GM18498 (cell line): ENCODE measurements at regions not wholly inside any gene's neighbourhood (a gene's known extent, or its start where the extent isn't known, plus 50 kb on each side); places are given as distances from the start of the nearest gene placed in this dataset.
"Not testable (repeated sequence)": the region's sequence is repeated elsewhere in the genome, so short reads cannot be mapped to it uniquely, and the experiment has no call there.

Experiments used
- ATAC-seq: cut with Tn5 transposase; IDR thresholded peaks from one replicate; pipeline ENCODE4 v1.9.1; 2021; ENCODE audit warnings: mild to moderate bottlenecking, moderate library complexity; ENCODE audit not compliant: unreplicated experiment

DNA sequence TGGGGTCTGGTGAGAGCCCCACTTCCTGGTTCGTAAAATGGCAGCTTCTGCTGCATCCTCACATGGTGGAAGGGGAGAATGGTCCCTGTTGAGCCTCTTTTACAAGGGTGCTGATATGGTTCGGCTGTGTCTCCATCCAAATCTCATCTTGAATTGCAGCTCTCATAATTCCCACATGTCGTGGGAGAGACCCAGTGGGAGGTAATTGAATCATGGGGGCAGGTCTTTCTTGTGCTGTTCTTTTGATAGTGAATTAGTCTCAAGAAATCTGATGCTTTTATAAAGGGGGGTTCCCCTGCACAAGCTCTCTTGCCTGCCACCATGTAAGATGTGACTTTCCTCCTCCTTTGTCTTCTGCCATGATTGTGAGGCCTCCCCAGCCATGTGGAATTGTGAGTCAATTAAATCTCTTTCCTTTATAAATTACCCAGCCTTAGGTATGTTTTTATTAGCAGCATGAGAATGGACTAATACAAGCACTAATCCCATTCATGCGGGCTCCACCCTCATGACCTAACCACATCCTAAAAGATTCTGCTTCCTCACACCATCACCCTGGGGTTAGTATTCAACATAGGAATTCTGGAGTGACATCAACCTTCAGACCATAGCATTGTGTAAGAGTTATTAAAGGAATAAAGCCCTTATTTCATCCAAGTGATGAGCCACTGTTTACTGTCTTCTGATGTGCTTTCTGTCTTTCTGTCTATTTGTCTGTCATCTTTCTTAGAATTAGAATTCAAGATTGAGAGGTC is 159.0 kb upstream of the IRS2 start:
- no peak for ATAC-seq

DNA sequence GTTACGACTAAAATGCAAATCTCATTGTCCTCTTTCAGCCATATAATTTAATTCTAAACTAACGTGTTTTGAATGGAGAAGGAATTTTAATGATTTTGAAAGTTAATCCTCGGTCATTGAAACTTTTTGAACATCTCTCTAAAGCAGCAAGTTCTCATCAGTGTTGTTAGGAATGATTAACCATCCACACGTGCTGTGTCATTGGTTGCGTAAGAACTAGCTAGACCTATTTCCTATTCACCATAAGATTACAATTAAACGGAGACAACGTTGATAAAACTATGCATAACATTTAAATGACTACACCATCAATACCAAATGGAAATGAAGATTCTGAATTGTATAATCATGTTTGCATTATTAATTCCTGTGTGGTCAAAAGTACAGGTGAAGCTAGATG is 155.6 kb upstream of the IRS2 start:
- no peak for ATAC-seq

DNA sequence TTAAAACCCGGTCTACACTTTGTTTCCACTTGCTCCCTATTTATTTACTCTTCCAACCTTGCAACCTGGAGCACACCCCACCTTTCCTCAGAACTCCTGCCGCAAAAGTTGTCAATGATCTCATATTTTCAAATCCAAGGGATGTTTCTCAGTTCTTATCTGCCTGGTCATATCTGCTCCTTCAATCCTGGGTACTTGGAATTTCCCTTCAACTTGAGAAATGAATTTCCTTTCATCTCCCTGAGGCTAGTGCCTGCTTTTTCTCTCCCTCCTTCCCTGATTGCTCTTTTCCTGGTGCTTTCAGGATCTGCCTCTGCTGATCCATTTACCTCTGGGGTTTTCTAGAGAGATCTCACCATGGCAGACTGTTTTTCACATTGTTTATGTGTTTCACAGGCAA is 154.8 kb upstream of the IRS2 start:
- no peak for ATAC-seq

DNA sequence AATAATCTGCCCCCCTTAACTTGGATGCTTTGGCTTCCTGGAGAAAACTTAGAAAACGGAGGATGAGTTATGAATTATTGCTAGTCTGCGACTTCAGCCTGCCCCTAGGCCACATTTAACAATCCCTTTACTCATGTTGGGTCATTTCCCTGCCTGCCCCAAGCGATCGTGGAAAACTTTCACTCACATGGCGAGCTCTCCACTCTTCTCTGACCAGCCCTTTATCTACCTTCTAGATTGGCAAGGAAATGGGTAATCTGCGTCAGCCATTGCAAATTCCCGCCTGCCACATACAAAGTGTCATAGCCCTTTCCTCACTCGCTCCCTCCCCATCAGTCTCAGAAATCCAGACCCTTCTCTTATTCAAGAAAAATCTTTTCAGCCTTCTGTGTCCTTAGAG is 154.3 kb upstream of the IRS2 start:
- ATAC-seq, result no peak

DNA sequence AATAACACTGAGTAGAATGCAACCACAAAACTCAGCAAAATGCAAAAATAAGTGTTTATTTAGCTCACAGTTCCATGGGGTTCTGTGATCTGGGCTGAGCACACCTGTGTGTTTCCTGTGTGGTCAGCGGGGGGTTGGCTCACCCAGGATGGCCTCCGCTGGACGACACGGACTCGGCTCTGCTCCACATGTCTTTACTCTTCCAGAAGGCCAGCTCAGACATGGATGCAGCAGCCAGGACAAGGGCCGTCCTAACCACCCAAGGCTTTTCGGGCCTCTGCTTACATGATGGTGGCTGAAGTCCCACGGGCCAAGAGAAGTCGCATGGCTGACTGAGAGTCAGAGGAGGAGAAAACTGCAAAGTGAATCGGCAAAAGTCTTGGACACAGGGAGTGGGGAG is 153.5 kb upstream of the IRS2 start:
- ATAC-seq, result no peak

DNA sequence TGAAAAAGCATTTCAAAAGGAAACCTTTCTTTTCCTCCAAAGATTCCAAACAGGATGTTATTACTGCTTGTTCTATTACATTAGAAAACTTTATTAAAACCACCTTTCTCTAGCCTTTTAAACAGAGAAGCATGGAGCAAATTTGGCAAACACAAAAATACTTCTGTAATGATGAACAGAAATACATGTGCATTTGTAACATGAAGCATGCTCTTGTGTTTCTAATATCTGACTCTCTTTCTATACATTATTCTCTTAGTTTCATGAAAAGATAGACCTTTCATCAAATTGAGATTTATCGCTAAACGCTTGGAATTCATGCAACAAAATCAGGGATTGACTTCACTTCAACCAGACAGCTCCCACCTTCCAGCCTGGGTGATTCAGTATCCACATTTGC is 152.8 kb upstream of the IRS2 start:
- ATAC-seq, result no peak

DNA sequence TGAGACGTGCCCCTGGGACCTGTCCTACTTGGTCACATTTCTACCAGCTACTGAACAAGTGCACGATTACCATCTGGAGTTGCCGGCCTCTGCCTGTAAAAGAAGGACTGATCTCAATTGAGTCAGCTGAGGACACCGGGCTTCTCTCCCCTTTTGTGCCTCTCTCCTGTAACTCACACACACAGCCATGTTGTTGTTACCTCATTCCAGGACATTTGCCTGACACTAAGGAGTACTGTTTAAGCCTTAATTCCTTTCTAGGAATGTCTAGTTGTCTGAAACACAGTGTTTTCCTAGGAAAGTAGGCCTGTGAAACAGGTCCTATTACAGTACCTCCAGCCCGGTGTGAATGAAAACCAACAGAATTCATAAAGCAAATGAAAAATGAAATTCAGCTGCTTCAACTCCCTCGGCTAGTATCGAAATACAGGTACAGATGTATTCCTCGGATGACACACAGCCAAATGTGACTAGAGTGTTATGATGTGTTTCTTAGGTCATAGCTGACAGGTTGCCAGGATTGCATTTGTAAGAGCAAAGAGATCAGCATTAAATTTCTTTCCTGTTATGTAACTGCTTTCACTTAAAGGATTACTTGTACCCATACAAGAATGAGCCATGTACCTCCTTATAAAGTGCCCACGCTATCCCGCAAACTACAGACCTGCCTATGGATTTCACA is 152.0 kb upstream of the IRS2 start:
- no peak for ATAC-seq

DNA sequence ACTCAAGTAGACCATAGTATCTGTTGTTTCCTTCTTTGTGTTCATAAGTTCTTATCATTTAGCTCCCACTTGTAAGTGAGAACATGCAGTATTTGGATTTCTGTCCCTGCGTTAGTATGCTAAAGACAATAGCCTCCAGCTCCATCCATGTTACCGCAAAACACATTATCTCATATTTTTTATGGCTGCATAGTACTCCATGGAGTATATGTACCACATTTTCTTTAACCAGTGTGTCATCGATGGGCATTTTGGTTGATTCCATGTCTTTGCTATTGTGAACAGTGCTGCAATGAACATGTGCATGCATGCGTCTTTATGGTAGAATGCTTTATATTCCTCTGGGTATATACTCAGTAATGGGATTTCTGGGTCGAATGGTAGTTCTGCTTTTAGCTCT is 148.1 kb upstream of the IRS2 start:
- not testable (repeated sequence) for ATAC-seq

DNA sequence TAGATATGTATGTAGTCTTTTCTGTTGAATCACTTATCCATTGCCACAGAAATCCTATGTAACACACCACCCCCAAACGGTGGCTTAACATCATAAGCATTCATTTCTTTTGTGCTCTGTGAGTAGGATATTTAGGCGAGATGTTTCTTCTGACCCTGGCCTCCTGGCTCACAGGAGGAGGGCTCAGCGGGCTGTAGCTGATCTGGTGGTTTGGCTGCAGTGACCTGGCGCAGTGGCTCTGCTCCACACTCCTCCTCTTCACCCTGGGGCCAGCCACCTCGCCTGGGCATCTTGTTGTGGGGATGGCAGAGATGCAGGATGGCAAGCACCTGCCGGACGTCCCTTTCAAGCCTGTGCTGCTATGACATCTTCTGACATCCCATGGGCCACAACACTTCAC is 147.1 kb upstream of the IRS2 start:
- ATAC-seq, result no peak

DNA sequence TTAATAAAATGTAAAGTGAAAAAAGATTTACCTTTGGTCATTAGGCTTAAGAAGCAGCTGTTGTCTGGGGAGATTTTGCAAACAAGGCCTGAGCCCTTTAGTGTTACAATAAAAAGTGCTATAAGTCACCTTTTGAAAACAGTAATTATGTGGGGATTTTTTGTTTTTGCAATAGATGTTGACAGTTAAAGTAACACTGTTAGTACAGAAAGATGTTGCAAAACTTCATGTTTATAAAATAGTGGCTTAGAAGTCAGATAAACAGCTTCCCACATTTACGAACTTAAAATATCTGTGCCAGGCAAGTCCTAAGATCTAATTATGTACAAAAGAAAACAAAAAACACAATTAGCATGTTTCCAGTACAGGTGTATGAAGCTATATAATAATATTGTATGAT is 138.0 kb upstream of the IRS2 start:
- no peak for ATAC-seq

DNA sequence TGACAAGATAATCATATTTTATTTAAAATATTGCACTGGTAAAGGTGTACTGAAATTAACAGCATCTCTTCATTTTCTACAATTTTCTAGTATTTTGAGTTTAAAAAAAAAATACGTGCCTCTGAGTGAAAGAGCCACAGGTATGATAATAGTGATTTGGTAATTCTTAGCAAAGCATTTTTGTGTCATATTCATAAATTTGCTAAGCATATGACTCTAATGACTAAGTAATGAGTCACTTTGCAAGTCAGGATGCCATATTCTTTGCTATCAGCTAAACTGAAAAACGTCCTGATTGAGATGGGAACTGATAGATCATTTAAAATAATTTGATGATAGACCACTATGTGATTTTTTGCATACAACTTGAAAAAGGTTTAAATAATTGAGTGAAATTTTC is 136.1 kb upstream of the IRS2 start:
- no peak for ATAC-seq

DNA sequence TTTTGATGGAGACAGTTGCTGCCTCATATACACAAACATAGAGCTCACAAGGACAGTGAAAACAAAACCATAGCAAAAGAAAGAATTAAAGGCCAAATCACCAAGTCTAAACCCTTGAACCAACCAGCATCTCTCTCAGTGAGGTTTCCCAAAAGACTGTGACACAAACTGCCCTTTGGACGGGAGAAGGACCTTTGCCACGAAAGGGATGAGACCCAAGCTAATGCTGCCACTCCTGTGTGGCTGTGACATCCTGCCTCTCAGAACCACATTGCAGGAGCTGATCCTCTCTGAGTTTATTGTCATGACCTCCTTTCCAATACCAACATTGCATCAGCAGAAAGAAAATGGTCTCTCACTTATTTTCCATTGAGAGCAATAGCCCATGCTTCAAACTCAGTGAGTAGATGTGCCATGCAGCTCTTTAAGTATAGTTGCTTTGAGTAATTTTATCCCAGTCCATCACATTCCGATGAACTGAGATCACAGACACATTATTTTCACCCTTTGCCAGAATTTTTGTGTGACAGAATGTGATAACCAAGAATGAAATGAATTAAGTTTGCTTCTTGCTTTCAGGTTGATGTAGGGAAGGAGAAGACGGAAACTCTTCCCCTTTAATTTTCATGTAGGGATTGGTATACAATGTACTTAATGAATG is 133.5 kb upstream of the IRS2 start:
- ATAC-seq, result no peak

DNA sequence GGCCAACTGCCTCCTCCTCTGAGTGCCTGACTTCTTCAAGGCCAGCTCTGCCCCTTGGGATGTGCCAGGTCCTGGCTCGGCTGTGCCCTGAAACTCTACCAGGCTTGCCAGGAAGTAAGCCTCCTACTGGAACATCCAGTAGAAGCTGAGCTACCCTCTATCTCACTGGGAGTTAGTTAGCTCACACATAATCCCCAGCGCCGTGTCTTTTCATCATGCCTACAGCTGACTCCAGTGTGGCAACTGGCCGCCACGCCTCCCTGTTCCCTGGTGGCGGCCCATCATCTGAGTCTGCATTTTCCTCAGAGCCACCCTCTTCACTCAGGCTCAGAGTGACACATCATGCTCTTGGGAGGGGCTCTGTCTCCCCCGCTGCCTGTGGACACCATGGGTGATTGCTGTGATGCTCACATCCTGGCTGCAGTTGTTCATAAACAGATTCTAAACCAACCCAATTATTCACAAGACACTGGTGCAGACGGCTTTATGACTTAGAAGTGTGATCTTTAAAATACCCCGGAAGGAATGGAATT is 131.9 kb upstream of the IRS2 start:
- ATAC-seq, result no peak

DNA sequence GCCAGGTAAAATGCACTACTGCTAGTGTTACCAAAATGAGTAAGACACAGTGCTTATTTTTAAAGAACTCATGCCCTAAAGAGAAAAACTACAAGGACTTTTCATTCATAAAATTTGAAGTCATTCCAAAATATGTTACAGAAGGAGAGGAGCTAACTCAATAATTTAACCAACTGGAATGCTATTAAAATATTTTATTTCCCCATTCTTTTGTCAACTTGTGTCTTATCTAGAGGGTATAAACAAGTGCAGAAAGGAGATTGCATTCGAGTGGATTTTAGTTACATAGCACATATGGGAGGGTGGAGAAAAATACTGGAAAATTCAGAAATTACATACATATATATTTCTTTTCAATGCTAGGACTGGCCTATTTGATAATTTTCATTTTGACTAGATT is 131.0 kb upstream of the IRS2 start:
- no peak for ATAC-seq

DNA sequence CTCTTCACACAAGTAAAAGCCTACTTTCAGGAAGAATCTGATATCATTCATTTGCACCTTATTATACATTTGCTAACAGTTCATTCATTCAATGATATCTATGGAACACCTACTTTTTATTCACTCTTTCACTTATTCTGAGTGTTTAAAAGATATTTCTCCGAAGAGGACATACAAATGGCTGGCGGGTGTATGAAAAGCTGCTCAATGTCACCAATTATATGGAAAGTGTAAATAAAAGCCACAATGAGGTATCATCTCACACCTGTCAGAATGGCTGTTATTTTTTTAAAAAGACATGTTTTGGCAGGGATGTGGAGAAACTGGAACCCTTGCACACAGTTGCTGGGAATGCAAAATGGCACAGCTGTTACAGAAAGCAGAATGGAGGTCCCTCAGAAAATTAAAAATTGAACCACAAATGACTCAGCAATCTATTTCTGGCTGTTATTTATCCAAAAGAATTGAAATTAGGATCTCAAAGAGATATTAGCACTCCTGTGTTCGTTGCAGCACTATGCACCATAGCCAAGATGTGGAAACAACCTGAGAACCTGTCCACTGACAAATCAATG is 127.6 kb upstream of the IRS2 start:
- no peak for ATAC-seq

DNA sequence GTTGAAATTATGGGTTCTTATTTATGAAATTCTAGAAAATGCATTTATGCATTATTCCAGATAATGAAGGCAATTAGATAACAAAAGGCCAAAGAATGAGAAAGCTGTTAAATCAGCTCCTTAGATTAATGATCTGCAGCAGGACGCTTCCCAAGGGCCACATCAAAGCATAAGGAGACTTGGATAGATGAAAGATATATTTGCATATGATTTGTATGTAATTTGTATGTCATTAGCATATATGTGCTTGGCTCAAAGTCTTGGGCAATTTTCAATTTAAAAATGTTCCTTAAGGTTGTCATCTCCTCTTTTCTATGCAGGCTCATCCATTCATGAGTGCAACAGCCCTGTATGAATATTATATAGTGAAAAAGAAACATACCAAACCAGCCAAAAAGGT is 126.8 kb upstream of the IRS2 start:
- ATAC-seq, result no peak

DNA sequence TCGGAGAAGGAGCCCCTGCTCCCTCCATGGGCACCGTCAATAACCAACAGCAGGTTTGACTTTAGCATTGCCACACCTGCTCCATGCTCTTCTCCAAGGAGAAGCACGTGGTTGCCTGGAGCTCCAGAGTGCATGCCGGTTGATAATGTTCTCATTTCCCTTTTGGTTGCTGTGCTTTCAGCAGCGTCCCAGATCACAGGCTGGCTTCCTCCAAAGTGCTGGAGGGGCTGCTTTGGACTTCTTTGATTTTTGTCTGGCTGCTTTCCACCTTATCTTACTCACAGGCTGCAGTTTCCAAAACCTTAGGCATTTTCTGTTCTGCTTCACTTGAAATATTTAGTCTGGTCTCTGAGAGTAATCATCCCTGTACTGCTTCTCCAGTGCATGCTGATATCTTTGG is 123.8 kb upstream of the IRS2 start:
- ATAC-seq, result no peak

DNA sequence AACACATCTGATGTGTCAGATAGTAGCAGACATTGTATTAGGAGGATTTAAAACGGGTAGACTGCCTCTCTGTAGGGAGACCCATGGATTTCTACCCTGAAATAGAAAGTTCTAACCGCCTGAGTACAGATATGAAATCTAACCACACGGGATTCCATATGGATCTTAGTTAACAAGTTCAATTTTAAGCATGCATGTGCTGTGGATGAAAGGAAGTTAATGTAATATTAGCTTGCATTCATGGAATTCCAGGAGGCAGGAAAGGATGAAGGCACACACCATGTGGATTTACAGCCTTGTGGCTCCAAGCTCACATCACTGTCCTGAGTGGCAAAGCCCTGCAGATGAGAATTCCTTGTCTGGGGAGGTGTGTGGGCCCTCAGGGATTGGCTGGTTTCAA is 120.6 kb upstream of the IRS2 start:
- no peak for ATAC-seq

DNA sequence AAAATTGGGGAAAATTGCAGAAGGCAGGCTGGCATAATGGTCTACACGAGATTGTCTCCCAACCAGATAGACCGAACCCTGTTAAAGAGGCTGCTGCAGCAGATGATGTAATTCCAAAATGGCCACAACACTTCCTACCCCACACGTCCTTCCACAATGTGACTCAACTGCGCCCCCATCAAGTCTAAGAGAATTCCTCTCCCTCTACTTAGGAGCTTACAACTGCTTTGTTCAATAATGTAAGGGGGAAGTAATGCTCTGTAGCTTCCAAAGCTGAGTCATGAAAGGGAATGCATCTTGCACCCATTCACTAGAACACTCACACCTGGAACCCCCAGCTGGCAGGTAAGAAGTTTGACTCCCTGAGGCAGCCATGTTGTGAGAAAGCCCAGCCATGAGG is 117.8 kb upstream of the IRS2 start:
- no peak for ATAC-seq

DNA sequence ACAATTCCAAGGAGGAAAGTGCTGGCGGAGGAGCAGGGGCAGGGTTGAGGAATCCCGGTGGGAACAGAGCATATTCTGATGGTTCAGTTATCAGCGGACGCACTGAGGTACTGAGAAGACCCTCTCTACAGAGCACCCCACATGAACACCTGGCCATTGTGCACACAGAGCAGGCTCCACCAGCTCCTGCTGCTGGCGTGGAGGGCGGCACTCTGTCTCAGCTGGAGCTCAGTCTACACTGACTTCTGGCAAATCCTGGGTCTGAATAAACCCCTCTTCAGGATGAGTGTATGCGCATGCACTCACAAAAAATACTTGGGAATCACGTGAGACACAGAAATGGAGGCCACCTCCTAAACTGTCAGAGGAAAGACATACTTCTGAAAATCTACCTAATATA is 114.4 kb upstream of the IRS2 start:
- no peak for ATAC-seq

DNA sequence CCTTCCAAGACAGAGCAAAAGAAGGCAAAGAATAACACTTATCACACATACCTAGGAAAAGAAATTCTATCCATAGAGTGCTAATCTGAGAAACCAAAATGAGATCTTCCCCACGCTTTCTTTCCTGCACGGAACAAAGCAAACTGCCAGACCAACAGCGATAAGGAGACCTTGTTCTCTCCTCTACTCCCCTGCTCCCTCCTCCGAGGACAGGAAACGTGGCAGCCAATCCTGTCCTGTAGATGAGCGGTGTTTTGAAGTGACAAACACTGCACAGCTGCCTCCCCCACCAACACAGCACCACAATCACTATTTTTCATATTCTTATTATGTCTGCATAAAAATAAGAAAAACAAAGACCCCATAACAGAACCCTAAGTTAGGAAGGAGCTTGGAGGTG is 113.9 kb upstream of the IRS2 start:
- no peak for ATAC-seq

DNA sequence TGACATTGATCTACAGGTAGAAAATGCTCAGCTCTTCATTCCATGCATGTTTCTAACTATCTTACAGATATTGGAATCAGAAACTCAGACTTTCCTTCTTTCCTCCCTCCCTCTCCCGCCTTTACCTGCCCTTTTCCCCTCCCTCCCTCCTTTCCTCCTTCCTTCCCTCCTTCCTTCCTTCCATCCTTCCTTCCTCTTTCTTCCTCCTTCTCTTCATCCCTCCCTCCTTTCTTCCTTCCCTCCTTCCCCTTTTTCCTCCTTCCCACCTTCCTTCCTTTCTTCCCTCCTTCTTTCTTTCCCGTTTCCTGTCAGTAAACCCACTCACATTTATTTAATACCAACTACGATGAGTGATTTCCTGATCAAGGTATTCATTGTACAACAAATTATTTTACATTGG is 113.4 kb upstream of the IRS2 start:
- ATAC-seq, result no peak
